HFFc6 (cell line): ENCODE measurements at regions not wholly inside any gene's neighbourhood (a gene's known extent, or its start where the extent isn't known, plus 50 kb on each side); places are given as distances from the start of the nearest gene placed in this dataset.

Experiments used
- DNase-seq: peaks from one replicate; pipeline ENCODE4 v3.0.0-alpha.2; 2018
- H3K27ac Mint-ChIP-seq: 2 replicates; pipeline ENCODE4 v1.8.0; 2020; ENCODE audit warnings: mild to moderate bottlenecking, mixed read lengths
- H3K27me3 Mint-ChIP-seq: 2 replicates; pipeline ENCODE4 v1.8.0; 2021; ENCODE audit warnings: mild to moderate bottlenecking, moderate library complexity, mixed read lengths; ENCODE audit not compliant: insufficient read depth
- H3K36me3 Mint-ChIP-seq: 2 replicates; pipeline ENCODE4 v1.8.0; 2021; ENCODE audit warnings: low read depth, mixed read lengths
- H3K4me1 Mint-ChIP-seq: 2 replicates; pipeline ENCODE4 v1.8.0; 2020; ENCODE audit warnings: low read depth, mixed read lengths
- H3K4me3 Mint-ChIP-seq: 2 replicates; pipeline ENCODE4 v1.8.0; 2020; ENCODE audit warnings: mild to moderate bottlenecking, moderate library complexity, mixed read lengths
- H3K9me3 Mint-ChIP-seq: 2 replicates; pipeline ENCODE4 v1.8.0; 2020; ENCODE audit warnings: mild to moderate bottlenecking, mixed read lengths
- CTCF ChIP-seq: fragments of 200-600 bp; sonication (generic); IDR thresholded peaks from 2 replicates; pipeline ENCODE4 v1.5.0; 2021; ENCODE audit warnings: antibody characterized with exemption, mild to moderate bottlenecking

DNA sequence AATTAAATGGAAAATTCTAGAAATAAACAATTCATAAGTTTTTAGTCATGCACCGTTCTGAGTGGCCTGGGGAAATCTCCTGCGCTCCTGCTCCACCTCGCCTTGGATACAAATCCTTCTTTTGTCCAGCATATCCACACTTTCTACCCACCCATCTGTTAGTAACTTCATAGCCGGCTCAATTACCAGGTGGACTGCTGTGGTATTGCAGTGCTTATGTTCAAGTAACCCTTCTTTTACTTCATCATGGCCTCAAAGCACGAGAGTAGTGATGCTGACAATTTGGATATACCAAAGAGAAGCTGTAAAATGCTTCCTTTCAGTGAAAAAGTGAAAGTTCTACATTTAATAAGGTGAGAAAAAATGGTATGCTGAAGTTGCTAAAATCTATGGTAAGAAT is 142.3 kb upstream of the CHL1 start:
- Mint-ChIP-seq H3K27ac (no peak overlapping the region), H3K9me3 (peaks cover 16% of the 10 kb centered on the region), H3K4me1 (no peaks in the 10 kb centered on the region), H3K36me3 (no peaks in the 10 kb centered on the region), H3K27me3 (no peaks in the 10 kb centered on the region), H3K4me3 (no peak overlapping the region)
- DNase-seq, result no peak
- no peak for TF ChIP-seq CTCF

GRCh38 chr3:56672-57071 is 139.9 kb upstream of the CHL1 start:
- H3K36me3 Mint-ChIP-seq, result no peaks in the 10 kb centered on the region
- no peak overlapping the region for H3K27ac Mint-ChIP-seq
- no peaks in the 10 kb centered on the region for H3K4me1 Mint-ChIP-seq
- H3K27me3 Mint-ChIP-seq, result no peaks in the 10 kb centered on the region; the same call in 1 of the 2 replicates
- no peak for TF ChIP-seq CTCF
- no peak overlapping the region for H3K4me3 Mint-ChIP-seq
- DNase-seq, result no peak
- peaks cover 25% of the 10 kb centered on the region for H3K9me3 Mint-ChIP-seq

DNA sequence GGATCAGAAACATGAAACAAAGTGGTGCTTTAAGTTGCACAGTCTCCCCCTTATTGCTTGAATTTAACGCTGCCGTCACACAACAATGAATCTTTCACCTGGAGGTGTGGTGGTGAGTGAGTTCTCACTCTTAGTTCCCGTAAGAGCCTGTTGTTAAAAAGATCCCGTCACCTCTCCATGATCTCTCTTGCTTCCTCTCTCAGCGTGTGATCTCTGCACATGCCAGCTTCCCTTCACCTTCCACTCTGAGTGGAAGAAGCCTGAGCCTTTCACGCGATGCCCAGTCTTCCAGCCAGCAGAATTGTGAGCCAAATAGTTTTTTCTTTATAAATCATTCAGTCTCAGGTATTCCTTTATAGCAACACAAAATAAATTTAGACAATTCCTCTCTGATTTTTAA is 136.7 kb upstream of the CHL1 start:
- H3K27ac Mint-ChIP-seq, result no peak overlapping the region
- DNase-seq, result no peak
- peaks cover 21% of the 10 kb centered on the region for H3K9me3 Mint-ChIP-seq
- no peak for TF ChIP-seq CTCF
- no peak overlapping the region for H3K4me3 Mint-ChIP-seq
- no peaks in the 10 kb centered on the region; the same call in 1 of the 2 replicates for H3K27me3 Mint-ChIP-seq
- no peaks in the 10 kb centered on the region for H3K4me1 Mint-ChIP-seq
- no peaks in the 10 kb centered on the region for H3K36me3 Mint-ChIP-seq

- H3K9me3 Mint-ChIP-seq, result peaks cover 25% of the 10 kb centered on the region
- no peak overlapping the region for H3K4me3 Mint-ChIP-seq
- TF ChIP-seq CTCF, result no peak
- H3K27ac Mint-ChIP-seq, result no peak overlapping the region
- H3K4me1 Mint-ChIP-seq, result no peaks in the 10 kb centered on the region
- H3K36me3 Mint-ChIP-seq, result no peaks in the 10 kb centered on the region
- no peaks in the 10 kb centered on the region; the same call in 1 of the 2 replicates for H3K27me3 Mint-ChIP-seq
- no peak for DNase-seq
Observed at GRCh38 chr3:63095-63765, 133.3 kb upstream of the CHL1 start.

DNA sequence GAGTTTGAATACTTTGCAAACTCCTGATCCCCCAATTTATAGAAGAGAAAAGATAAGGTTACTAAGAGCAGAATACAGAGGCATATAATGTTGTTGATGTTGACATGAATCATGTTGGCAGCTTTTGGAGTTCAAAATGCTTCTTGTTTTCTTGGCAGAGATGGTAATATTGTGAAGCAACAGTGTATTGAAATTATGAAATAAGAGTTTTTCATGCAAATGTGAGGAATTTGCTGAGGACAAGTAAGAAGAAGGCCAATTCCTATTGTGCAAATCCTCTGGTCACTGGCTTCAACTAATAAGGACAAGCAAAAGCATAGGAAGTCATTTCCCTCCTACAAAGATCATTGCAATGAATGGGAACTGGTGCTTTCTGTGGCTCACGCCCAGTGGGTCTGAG is 126.9 kb upstream of the CHL1 start:
- no peak for DNase-seq
- no peak for TF ChIP-seq CTCF
- H3K27ac Mint-ChIP-seq, result no peak overlapping the region
- H3K4me1 Mint-ChIP-seq, result no peaks in the 10 kb centered on the region
- H3K9me3 Mint-ChIP-seq, result peaks cover 37% of the 10 kb centered on the region
- no peak overlapping the region for H3K4me3 Mint-ChIP-seq
- peaks cover 2% of the 10 kb centered on the region; the same call in 1 of the 2 replicates for H3K27me3 Mint-ChIP-seq
- H3K36me3 Mint-ChIP-seq, result no peaks in the 10 kb centered on the region

DNA sequence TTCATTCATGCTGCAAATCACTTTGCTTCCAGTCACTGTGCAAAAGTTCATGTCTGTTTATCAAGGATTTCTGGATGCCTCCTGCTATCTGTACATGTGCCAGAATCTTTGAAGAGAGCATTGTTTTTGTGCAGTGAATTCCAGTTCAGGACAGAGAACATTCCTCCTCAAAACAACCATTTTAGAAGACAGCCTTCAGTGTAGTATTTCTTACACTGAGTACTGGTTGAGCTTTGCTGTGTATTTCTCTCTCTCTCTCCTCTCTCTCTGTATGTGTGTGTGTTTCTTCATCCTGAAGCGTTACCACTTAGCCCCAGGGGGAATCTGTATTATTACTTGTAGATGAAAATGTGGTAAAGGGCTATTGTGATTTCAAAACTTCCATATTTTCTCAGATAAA is 123.8 kb upstream of the CHL1 start:
- Mint-ChIP-seq H3K9me3 (peaks cover 49% of the 10 kb centered on the region), H3K27me3 (peaks cover 2% of the 10 kb centered on the region; the same call in 1 of the 2 replicates), H3K4me3 (no peak overlapping the region), H3K4me1 (no peaks in the 10 kb centered on the region), H3K36me3 (no peaks in the 10 kb centered on the region), H3K27ac (no peak overlapping the region)
- no peak for TF ChIP-seq CTCF
- DNase-seq, result no peak
